GM13977 (cell line): ENCODE measurements at regions not wholly inside any gene's neighbourhood (a gene's known extent, or its start where the extent isn't known, plus 50 kb on each side); places are given as distances from the start of the nearest gene placed in this dataset.

Experiments
- DNase-seq: peaks from one replicate; pipeline ENCODE4 v3.0.0; 2012; ENCODE audit warnings: low spot score
- CTCF ChIP-seq: IDR thresholded peaks from 2 replicates; pipeline ENCODE4 v1.5.1; 2012; ENCODE audit warnings: mild to moderate bottlenecking, control low read depth; ENCODE audit not compliant: insufficient read depth; ENCODE audit errors: extremely low read depth, missing control alignments
- in situ Hi-C: fragments of 300-500 bp; cut with MboI; formaldehyde crosslinking; loops from one replicate; pipeline ENCODE4 v1.12.0; 2022; ENCODE audit warnings: low sequenced_read_pairs, low pct_unique_long_range_greater_than_20kb, mixed read lengths, inconsistent platforms; ENCODE audit not compliant: unreplicated experiment

- in situ Hi-C loops, result no loop called here
- TF ChIP-seq CTCF, result no peak
- no peak for DNase-seq
These were observed 270.2 kb downstream of the CTTN start for GRCh38 chr11:70668204-70669202.

GRCh38 chr11:70669281-70669680 is 271.0 kb downstream of the CTTN start:
- no peak for TF ChIP-seq CTCF
- in situ Hi-C loops, result no loop called here
- DNase-seq, result no peak

GRCh38 chr11:70669871-70670675 is 271.7 kb downstream of the CTTN start:
- no peak for DNase-seq
- TF ChIP-seq CTCF, result no peak
- in situ Hi-C loops, result no loop called here

GRCh38 chr11:70670676-70671034 is 272.3 kb downstream of the CTTN start:
- in situ Hi-C loops, result no loop called here
- TF ChIP-seq CTCF, result no peak
- DNase-seq, result no peak

GRCh38 chr11:70671083-70671482 is 272.8 kb downstream of the CTTN start:
- TF ChIP-seq CTCF, result no peak
- in situ Hi-C loops, result no loop called here
- no peak for DNase-seq

GRCh38 chr11:70671611-70672010 is 273.3 kb downstream of the CTTN start:
- no peak for TF ChIP-seq CTCF
- no peak for DNase-seq
- in situ Hi-C loops, result no loop called here
